ES-I3 (cell line): ENCODE measurements at regions not wholly inside any gene's neighbourhood (a gene's known extent, or its start where the extent isn't known, plus 50 kb on each side); places are given as distances from the start of the nearest gene placed in this dataset.

ENCODE experiments used
- H3K36me3 ChIP-seq: 2 replicates; pipeline ENCODE4 v1.6.1; 2013; ENCODE audit warnings: mild to moderate bottlenecking, low read length, control low read depth, moderate library complexity; ENCODE audit not compliant: insufficient read depth
- H3K4me1 ChIP-seq: 2 replicates; pipeline ENCODE4 v1.6.1; 2013; ENCODE audit warnings: mild to moderate bottlenecking, control low read depth, low read length; ENCODE audit not compliant: insufficient read depth
- H3K9ac ChIP-seq: 2 replicates; pipeline ENCODE4 v1.6.1; 2013; ENCODE audit warnings: low read depth, mild to moderate bottlenecking, low read length, moderate library complexity
- H3K9me3 ChIP-seq: 2 replicates; pipeline ENCODE4 v1.6.1; 2013; ENCODE audit warnings: mild to moderate bottlenecking, low read length, moderate library complexity; ENCODE audit not compliant: control insufficient read depth, insufficient read depth

GRCh38 chr11:114864896-114865295 is 186.6 kb downstream of the NXPE2 start:
- no peaks in the 10 kb centered on the region for H3K36me3 ChIP-seq
- H3K4me1 ChIP-seq: no peaks in the 10 kb centered on the region
- no peak overlapping the region for H3K9ac ChIP-seq
- H3K9me3 ChIP-seq: no peaks in the 10 kb centered on the region

- Histone ChIP-seq H3K9me3 (no peaks in the 10 kb centered on the region), H3K4me1 (no peaks in the 10 kb centered on the region), H3K9ac (no peak overlapping the region), H3K36me3 (no peaks in the 10 kb centered on the region)
Measured at GRCh38 chr11:114876234-114876633, 197.9 kb downstream of the NXPE2 start.

- Histone ChIP-seq H3K36me3 (no peaks in the 10 kb centered on the region), H3K9me3 (no peaks in the 10 kb centered on the region), H3K4me1 (no peaks in the 10 kb centered on the region), H3K9ac (no peak overlapping the region)
Measured at GRCh38 chr11:114877976-114878375, 199.6 kb downstream of the NXPE2 start.

- Histone ChIP-seq H3K36me3 (no peaks in the 10 kb centered on the region), H3K4me1 (no peaks in the 10 kb centered on the region), H3K9me3 (no peaks in the 10 kb centered on the region; the same call in 1 of the 2 replicates), H3K9ac (no peak overlapping the region)
Measured at GRCh38 chr11:114880442-114880841, 202.1 kb downstream of the NXPE2 start.

GRCh38 chr11:114883472-114883871 is 205.1 kb downstream of the NXPE2 start:
- Histone ChIP-seq H3K9ac (no peak overlapping the region), H3K4me1 (no peaks in the 10 kb centered on the region), H3K36me3 (no peaks in the 10 kb centered on the region), H3K9me3 (no peaks in the 10 kb centered on the region; the same call in 1 of the 2 replicates)

GRCh38 chr11:114886644-114887265 is 208.4 kb downstream of the NXPE2 start:
- Histone ChIP-seq H3K9ac (no peak overlapping the region), H3K36me3 (no peaks in the 10 kb centered on the region), H3K9me3 (no peaks in the 10 kb centered on the region; the same call in 1 of the 2 replicates), H3K4me1 (no peaks in the 10 kb centered on the region)

- H3K4me1 ChIP-seq: no peaks in the 10 kb centered on the region
- H3K9me3 ChIP-seq: no peaks in the 10 kb centered on the region; the same call in 1 of the 2 replicates
- no peaks in the 10 kb centered on the region for H3K36me3 ChIP-seq
- no peak overlapping the region for H3K9ac ChIP-seq
Measured at GRCh38 chr11:114889594-114890011, 211.3 kb downstream of the NXPE2 start.

GRCh38 chr11:114890038-114890437 is 211.7 kb downstream of the NXPE2 start:
- Histone ChIP-seq H3K9ac (no peak overlapping the region), H3K9me3 (no peaks in the 10 kb centered on the region), H3K4me1 (no peaks in the 10 kb centered on the region), H3K36me3 (no peaks in the 10 kb centered on the region)

- no peak overlapping the region for H3K9ac ChIP-seq
- no peaks in the 10 kb centered on the region for H3K4me1 ChIP-seq
- no peaks in the 10 kb centered on the region for H3K36me3 ChIP-seq
- no peaks in the 10 kb centered on the region for H3K9me3 ChIP-seq
Measured at GRCh38 chr11:114891911-114892310, 213.6 kb downstream of the NXPE2 start.

- Histone ChIP-seq H3K4me1 (no peaks in the 10 kb centered on the region), H3K9ac (no peak overlapping the region), H3K36me3 (no peaks in the 10 kb centered on the region), H3K9me3 (no peaks in the 10 kb centered on the region)
Measured at GRCh38 chr11:114892381-114893197, 214.3 kb downstream of the NXPE2 start.

GRCh38 chr11:114893329-114893728 is 215.0 kb downstream of the NXPE2 start:
- no peaks in the 10 kb centered on the region for H3K36me3 ChIP-seq
- H3K4me1 ChIP-seq: no peaks in the 10 kb centered on the region
- H3K9me3 ChIP-seq: no peaks in the 10 kb centered on the region
- no peak overlapping the region for H3K9ac ChIP-seq

GRCh38 chr11:114896594-114896993 is 218.3 kb downstream of the NXPE2 start:
- Histone ChIP-seq H3K36me3 (no peaks in the 10 kb centered on the region), H3K9me3 (no peaks in the 10 kb centered on the region), H3K4me1 (no peaks in the 10 kb centered on the region), H3K9ac (no peak overlapping the region)

- H3K9ac ChIP-seq: no peak overlapping the region
- H3K9me3 ChIP-seq: no peaks in the 10 kb centered on the region
- H3K36me3 ChIP-seq: no peaks in the 10 kb centered on the region
- H3K4me1 ChIP-seq: no peaks in the 10 kb centered on the region
Measured at GRCh38 chr11:114909866-114910265, 231.5 kb downstream of the NXPE2 start.

- Histone ChIP-seq H3K4me1 (no peaks in the 10 kb centered on the region), H3K9me3 (no peaks in the 10 kb centered on the region), H3K9ac (no peak overlapping the region), H3K36me3 (no peaks in the 10 kb centered on the region)
Measured at GRCh38 chr11:114912826-114913225, 234.5 kb downstream of the NXPE2 start.
